ENCODE measurements at regions not wholly inside any gene's neighbourhood (a gene's known extent, or its start where the extent isn't known, plus 50 kb on each side); places are given as distances from the start of the nearest gene placed in this dataset.

- FAIRE-seq: no peak
Observed at GRCh38 chr10:10817609-10818008, 200.1 kb upstream of the CELF2 start.

DNA sequence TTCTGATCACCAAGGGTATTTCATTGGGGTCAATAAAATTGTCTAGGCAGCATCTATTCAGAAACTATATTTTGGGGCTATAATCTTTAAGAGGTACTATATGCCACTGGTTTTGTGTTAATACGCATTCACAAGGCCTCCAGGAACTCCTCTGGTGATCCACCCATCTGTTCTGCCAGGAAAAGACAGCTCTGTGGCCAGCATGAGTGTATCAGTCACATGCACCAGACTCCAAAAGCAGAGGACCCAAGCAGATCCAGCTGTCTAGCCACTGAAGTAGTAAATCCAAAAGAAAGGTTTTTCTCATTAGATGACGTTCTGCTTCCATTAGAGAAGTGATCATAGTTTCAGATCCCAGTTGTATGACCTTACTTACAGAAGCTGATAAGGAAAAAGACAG lies 199.6 kb upstream of the CELF2 start:
- no peak for FAIRE-seq

DNA sequence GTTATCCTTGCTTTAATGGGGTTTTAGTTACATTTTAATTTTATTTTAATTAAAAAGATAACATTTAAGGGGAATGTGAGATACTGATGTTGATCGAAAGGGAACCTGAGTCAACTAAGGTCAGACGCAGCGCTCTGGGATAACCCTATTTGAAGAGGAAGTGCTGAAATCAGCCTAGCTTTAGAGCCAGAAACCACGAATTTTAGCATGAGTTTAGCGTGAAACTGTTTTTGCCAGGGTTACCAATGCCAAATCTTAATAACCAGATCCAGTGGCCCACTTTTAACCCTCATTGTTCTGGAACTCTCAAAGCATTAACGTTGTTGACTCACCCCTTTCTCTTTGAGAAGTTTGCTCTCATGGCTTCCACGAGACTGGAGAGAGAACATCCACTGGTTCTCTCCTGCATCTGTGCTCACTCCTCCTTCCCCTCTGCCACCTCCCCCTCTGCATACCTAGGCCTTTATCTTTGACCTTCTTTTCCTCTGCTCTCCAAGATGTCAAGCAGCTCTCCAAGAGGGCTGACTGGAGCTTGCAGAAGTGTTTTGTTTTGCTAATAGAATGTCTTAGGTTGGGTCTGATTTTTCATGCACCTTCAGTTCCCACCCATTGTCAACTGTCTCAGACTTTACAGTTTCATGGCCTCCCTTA lies 198.3 kb upstream of the CELF2 start:
- no peak for FAIRE-seq

- no peak for FAIRE-seq
Observed at GRCh38 chr10:10821926-10822325, 195.7 kb upstream of the CELF2 start.

DNA sequence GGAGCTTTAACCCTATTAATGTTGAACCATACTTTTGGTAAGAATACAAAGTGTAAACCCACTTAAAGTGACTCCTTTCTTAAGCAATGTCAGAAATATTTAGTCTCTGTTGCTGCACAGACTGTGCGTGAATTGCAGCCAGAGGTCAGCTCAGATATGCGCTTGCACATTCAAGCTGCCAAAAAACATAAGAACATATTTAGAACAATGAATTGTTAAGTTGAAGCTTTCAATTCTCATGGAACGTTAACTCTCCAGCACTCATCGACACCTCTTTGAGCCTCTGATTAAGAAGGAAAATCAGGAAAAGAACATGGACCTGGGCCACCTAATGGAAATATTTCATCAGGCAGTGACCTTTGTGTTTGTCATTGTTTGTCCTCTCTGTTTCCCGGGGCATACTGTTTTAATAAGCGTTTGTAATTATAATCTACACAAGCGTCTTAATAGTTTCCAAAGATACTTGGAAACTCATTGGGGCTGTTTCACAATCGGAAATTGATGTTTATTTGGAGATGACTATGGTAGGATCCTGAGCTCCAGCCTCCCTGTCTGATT lies 193.0 kb upstream of the CELF2 start:
- FAIRE-seq: no peak

DNA sequence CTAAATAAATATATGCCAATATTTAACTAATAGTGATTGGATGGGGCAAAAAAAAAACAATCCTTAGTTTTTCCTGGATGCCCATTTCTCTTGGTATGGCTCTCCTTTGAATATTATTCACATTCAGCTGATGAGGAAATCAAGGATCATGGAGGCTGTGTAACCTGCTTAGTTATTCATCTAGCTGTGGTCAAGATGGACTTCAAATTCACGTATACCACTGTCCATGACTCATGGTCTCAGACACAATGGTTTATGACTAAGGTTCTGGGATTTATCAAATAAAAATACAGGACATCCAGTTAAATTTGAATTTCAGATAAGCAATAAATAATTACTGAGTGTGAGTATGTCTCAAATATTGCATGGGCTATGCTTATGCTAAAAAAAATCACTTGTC lies 191.5 kb upstream of the CELF2 start:
- FAIRE-seq: no peak

DNA sequence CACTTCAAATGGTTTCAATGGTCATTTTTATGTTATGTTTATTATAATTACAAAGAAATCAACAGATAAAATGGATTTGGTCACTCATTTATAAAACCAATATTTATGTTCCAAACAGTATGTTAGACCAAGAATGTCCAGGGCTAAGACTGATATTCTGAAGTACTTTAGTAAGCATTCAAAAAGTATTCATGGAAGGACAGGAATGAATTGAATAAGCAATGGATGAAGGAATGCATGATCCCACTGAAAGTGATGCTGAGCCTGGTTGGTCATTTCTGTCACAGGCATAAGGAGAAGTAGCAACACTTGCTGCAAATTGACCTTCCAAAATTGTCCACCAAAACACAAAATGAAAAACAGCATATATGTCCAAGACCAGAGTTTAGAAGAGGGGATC lies 189.0 kb upstream of the CELF2 start:
- no peak for FAIRE-seq

DNA sequence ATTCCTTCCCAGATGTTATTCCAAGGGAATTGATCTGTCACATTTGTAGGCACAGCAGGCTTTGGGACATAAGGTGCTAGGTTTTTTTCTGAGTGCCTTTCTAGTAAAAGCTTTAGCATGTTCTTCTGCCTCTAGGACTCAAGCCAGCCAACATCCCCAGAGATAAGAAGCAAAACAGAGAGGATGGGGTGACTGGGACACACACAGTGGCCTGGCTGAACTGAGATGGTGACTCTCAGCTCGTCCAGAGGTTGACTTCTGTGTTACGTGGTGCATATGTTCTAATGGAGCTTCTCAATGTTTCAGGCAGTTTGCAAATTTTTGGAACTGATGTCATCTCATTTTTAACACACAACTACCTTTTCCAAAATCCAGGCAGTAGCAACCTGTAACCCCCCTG lies 188.1 kb upstream of the CELF2 start:
- no peak for FAIRE-seq

- FAIRE-seq: no peak
Observed at GRCh38 chr10:10830293-10830986, 187.2 kb upstream of the CELF2 start.

DNA sequence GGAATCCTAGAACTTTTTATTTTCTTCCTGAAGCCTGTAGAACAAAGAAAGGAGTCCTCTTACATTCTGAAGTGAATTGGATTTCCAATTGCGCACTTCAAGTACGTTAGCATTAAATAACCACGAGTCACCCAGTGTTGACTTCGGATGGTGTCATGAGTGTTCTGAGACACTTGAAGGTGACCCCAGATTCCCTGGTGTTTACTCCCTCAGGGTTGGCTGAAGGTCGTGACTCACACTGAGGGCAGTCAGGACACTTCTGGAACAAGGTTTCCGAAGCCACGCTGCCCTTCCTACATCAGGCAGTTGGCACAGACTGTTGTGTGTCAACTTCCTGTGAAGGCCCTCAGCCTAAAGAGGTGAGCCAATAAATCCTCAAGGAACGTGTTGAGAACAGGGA lies 186.6 kb upstream of the CELF2 start:
- no peak for FAIRE-seq

DNA sequence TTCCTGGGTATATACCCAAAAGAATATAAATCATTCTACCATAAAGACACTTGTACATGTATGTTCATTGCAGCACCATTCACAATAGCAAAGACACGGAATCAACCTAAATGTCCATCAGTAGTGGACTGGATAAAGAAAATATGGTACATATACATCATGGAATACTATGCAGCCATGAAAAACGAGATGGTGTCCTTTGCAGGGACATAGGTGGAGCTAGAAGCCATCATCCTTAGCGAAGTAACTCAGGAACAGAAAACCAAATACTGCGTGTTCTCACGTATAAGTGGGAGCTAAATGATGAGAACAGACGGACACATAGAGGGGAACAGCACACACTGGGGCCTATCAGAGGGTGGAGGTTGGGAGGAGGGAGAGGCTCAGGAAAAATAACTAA lies 183.7 kb upstream of the CELF2 start:
- no peak for FAIRE-seq

- no peak for FAIRE-seq
Observed at GRCh38 chr10:10844251-10844650, 173.4 kb upstream of the CELF2 start.

GRCh38 chr10:10845185-10845584 lies 172.5 kb upstream of the CELF2 start:
- peak; percentile 21 for FAIRE-seq

DNA sequence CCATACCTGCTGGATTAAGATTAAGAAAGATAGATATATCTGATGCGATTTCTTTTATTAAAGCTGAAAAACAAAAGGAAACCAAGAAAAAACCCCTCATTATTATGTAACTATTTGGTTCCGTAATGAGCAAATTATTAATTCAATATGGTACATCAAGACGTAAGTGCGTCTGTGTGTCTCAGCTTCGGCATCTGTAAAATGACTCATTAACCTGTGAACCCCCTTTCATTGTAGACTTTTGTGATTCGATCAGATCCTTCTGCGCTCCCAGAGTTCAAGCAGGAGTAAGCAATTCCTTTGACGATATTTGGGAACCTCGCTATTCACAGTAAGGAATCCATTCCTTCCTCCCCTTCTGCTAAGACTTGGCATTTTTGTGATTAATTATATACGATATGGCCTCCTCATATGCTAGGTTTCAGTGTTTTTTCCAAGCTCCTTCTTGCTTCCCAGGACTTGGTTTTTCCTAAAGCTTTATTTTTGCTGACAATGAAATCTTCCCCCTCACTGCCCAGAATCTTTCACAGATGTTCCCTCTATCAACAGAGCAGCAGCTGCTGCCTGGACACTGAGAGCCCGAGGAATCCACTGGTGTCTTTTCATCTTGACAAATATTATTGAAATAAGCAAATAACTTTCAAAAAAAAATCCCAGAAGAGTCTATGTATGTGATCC lies 171.7 kb upstream of the CELF2 start:
- FAIRE-seq: no peak

DNA sequence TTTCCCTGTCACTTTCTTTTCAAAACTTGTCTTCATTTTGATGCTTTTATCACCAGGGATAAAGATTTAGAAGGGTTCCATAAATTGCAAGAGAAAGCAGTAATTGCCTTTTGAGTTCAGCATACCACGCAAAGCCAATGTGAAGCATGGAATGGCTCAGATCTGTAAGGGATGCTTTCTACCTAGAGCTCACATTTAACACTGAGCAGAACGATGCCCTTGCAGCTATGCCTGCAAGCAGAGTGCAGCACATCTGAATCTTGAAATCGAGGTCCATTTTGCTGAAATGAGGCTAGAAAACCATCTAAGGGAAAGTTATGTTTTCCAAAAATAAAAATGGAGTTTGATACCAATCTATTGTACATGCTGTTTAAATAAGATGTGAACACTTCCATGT lies 171.2 kb upstream of the CELF2 start:
- no peak for FAIRE-seq

DNA sequence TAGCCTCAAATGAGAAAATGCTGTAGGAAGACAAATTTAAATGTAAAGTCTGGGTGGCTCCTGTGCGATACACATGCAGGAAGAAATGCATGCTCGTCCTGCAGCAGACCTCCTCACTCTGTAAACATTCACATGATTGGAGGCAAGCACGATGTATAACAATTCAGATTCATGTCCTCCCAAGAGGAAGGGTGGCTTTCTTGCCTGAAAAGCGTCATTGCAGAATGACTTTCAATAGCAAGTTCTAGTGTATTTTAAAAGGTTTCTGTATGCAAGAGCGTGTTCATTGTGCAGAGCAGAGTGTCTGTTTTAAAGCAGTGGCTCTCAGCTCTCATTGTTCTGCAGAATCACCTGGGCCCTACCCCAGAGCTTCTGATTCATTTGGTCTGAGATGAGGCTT lies 170.3 kb upstream of the CELF2 start:
- FAIRE-seq: no peak

DNA sequence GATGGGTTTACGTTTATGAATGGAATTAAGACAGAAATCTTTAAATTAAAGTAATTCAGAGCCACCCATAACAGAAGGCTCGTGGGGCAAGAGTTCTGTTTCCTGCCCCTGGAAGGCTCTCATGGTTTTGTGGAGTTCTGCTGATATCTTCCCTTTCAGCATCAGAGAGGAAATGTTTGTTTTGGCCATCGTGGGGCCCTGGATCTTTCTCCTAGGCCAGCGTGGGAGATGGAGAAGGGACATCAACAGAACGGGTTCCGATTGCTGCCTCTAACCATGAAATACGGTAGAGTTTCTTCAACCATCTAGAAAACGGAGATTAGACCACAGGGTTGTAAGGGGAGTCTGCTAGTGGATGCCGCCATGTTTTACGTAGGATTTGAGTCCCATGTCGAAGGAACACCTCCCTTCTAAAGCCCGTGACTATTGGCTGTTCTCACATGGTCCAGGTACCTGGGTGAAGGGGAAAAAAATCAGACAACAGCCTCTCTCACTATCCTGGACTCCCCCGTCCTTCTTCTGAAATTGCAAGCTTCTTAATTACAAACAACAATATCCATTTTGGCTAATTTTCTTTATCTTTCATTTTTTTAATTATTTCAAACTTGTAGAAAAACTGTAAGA lies 169.1 kb upstream of the CELF2 start:
- FAIRE-seq: no peak

DNA sequence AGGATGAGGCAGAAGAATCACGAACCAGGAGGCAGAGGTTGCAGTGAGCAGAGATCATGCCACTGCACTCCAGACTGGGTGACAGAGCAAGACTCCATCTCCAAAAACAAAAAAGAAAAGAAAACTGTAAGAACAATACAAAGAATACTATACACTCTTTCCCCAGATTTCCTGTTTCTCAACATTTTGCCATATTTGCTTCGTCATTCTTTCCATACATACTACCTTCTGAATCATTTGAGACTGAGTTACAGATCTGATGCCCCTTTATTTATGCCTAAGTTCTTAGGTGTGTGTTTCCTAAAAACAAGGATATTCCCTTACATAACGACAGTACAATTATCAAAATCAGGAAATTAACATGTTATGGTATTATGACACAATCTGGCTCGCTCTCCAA lies 168.4 kb upstream of the CELF2 start:
- no peak for FAIRE-seq

DNA sequence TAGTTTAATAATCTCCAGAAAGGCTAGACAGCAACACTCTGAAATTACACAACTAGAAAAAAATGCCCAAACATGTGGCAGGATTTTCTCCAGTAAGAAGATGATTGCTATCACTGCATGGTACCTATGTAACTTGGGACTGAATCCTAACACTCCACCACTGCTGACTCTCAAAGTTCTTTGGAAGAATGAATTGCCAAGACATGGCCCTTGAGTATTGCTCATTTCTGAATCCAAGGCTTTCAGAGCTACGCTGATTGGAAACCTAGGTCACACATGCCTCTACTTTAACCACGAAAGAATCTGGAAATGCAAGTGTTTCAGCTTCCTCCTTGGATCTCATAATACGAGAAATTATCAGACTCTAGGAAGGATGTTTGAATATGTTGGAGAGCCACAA lies 167.5 kb upstream of the CELF2 start:
- FAIRE-seq: no peak

GRCh38 chr10:10852464-10852863 lies 165.2 kb upstream of the CELF2 start:
- no peak for FAIRE-seq

- FAIRE-seq: no peak
Observed at GRCh38 chr10:10853954-10854353, 163.7 kb upstream of the CELF2 start.

GRCh38 chr10:10854725-10855124 lies 162.9 kb upstream of the CELF2 start:
- no peak for FAIRE-seq

GRCh38 chr10:10855151-10855581 lies 162.5 kb upstream of the CELF2 start:
- no peak for FAIRE-seq
